CD14-positive monocyte (primary cell): ENCODE measurements at regions not wholly inside any gene's neighbourhood (a gene's known extent, or its start where the extent isn't known, plus 50 kb on each side); places are given as distances from the start of the nearest gene placed in this dataset.

ENCODE experiments used
- DNase-seq, 3 donors: peaks; one replicate each; pipeline ENCODE4 v3.0.0-alpha.2; 2011 to 2022
- H2AFZ ChIP-seq: 2 replicates; pipeline ENCODE4 v1.6.0; 2012; ENCODE audit warnings: mild to moderate bottlenecking, low read depth, low read length, inconsistent platforms; ENCODE audit not compliant: insufficient read depth, poor library complexity, severe bottlenecking
- H3K27ac ChIP-seq, 2 donors: 1 replicate in 1 of 2; 2 replicates in 1 of 2; pipeline ENCODE4 v1.5.1; 2012 to 2013; ENCODE audit warnings: low read length in 2 of 2, control low read depth in 1 of 2, inconsistent platforms in 1 of 2, low read depth in 1 of 2, mild to moderate bottlenecking in 1 of 2
- H3K27me3 ChIP-seq, 2 donors: one replicate each; pipeline versions ENCODE4 v1.6.0 to v1.6.1; 2011 to 2013; ENCODE audit warnings: low read length in 2 of 2; ENCODE audit not compliant: control insufficient read depth in 2 of 2, insufficient read depth in 2 of 2
- H3K36me3 ChIP-seq, 2 donors: replicated peaks in 1 of 2; 1 replicate in 1 of 2; 2 replicates in 1 of 2; pipeline versions ENCODE4 v1.5.1 to v1.6.1; 2012 to 2013; ENCODE audit warnings: low read length in 2 of 2, control low read depth in 1 of 2, inconsistent platforms in 1 of 2, mild to moderate bottlenecking in 1 of 2; ENCODE audit not compliant: insufficient read depth in 2 of 2, control insufficient read depth in 1 of 2
- H3K4me1 ChIP-seq, 2 donors: 1 replicate in 1 of 2; 2 replicates in 1 of 2; pipeline versions ENCODE4 v1.5.1 to v1.6.1; 2012 to 2013; ENCODE audit warnings: low read length in 2 of 2, control low read depth in 1 of 2, inconsistent platforms in 1 of 2, mild to moderate bottlenecking in 1 of 2, moderate library complexity in 1 of 2; ENCODE audit not compliant: insufficient read depth in 2 of 2, control insufficient read depth in 1 of 2
- H3K4me2 ChIP-seq: replicated peaks from 2 replicates; pipeline ENCODE3; 2012; ENCODE audit warnings: low read length, moderate library complexity, mild to moderate bottlenecking; ENCODE audit not compliant: poor library complexity, severe bottlenecking; ENCODE audit errors: extremely low read depth
- H3K4me3 ChIP-seq, 3 experiments: fragments of 200-600 bp in 1 of 3; sonication (generic) in 1 of 3; replicated peaks in 1 of 3; 1 replicate in 2 of 3; 2 replicates in 1 of 3; pipeline ENCODE4 v1.5.1; 2011 to 2013; ENCODE audit warnings: low read length in 3 of 3, mild to moderate bottlenecking in 3 of 3, control low read depth in 2 of 3, low read depth in 2 of 3, inconsistent platforms in 1 of 3, moderate library complexity in 1 of 3
- H3K79me2 ChIP-seq: 2 replicates; pipeline ENCODE4 v1.6.0; 2012; ENCODE audit warnings: mild to moderate bottlenecking, control low read depth, inconsistent platforms, low read length, moderate library complexity; ENCODE audit not compliant: insufficient read depth
- H3K9ac ChIP-seq: 2 replicates; pipeline ENCODE4 v1.6.0; 2017; ENCODE audit warnings: low read length, mild to moderate bottlenecking; ENCODE audit not compliant: insufficient read depth, poor library complexity, severe bottlenecking
- H3K9me3 ChIP-seq, 2 donors: replicated peaks in 1 of 2; 1 replicate in 1 of 2; 2 replicates in 1 of 2; pipeline versions ENCODE4 v1.5.1 to v1.6.1; 2012 to 2013; ENCODE audit warnings: low read length in 2 of 2, control low read depth in 1 of 2; ENCODE audit not compliant: control insufficient read depth in 1 of 2, insufficient read depth in 1 of 2
- H4K20me1 ChIP-seq: 2 replicates; pipeline ENCODE4 v1.6.0; 2012; ENCODE audit warnings: mild to moderate bottlenecking, low read length, control low read depth, moderate library complexity; ENCODE audit not compliant: insufficient read depth
- H3K27ac Mint-ChIP-seq, 7 donors: one replicate each; pipeline ENCODE4 v1.8.0; 2020; ENCODE audit warnings: mild to moderate bottlenecking in 7 of 7, mixed read lengths in 7 of 7, moderate library complexity in 6 of 7, inconsistent platforms in 2 of 7
- H3K27me3 Mint-ChIP-seq, 3 donors: one replicate each; pipeline ENCODE4 v1.8.0; 2021 to 2022; ENCODE audit warnings: low read depth in 3 of 3, mild to moderate bottlenecking in 3 of 3, mixed read lengths in 3 of 3, moderate library complexity in 3 of 3, inconsistent platforms in 1 of 3
- H3K36me3 Mint-ChIP-seq, 2 donors: one replicate each; pipeline ENCODE4 v1.8.0; 2020; ENCODE audit warnings: mixed read lengths in 2 of 2, inconsistent platforms in 1 of 2, mild to moderate bottlenecking in 1 of 2
- H3K4me1 Mint-ChIP-seq: one replicate; pipeline ENCODE4 v1.8.0; 2020; ENCODE audit warnings: mild to moderate bottlenecking, mixed read lengths
- H3K4me3 Mint-ChIP-seq, 2 donors: one replicate each; pipeline ENCODE4 v1.8.0; 2020; ENCODE audit warnings: mild to moderate bottlenecking in 2 of 2, mixed read lengths in 2 of 2, moderate library complexity in 1 of 2
- H3K9me3 Mint-ChIP-seq, 7 donors: one replicate each; pipeline ENCODE4 v1.8.0; 2020 to 2022; ENCODE audit warnings: mixed read lengths in 7 of 7, mild to moderate bottlenecking in 6 of 7, moderate library complexity in 6 of 7, inconsistent platforms in 2 of 7
- CTCF ChIP-seq: fragments of 200-600 bp; IDR thresholded peaks from one replicate; pipeline ENCODE4 v1.8.0; 2022; ENCODE audit warnings: antibody characterized with exemption, mild to moderate bottlenecking
- WGBS: methylation state at CpG from one replicate; pipeline ENCODE4 v1.1.5; 2013; ENCODE audit warnings: missing lambda C conversion rate; ENCODE audit not compliant: insufficient coverage; 5-methylcytosine and 5-hydroxymethylcytosine counted together
- intact Hi-C, 2 donors: fragments of 100-400 bp; cut with micrococcal nuclease; formaldehyde crosslinking; loops; one replicate each; pipeline versions ENCODE4 v1.15.0 to v1.15.1; 2023

- Mint-ChIP-seq H3K9me3 (peaks cover 0 to 5% (median 2%) of the 10 kb centered on the region in 7 donors), H3K27ac (no peak overlapping the region), H3K4me1 (no peaks in the 10 kb centered on the region), H3K27me3 (peaks cover 0 to 2% (median 0%) of the 10 kb centered on the region in 3 donors), H3K36me3 (no peaks in the 10 kb centered on the region), H3K4me3 (no peak overlapping the region)
- H3K4me1 ChIP-seq = no peaks in the 10 kb centered on the region
- H2AFZ ChIP-seq = no peak overlapping the region
- no peaks in the 10 kb centered on the region for H3K79me2 ChIP-seq
- no peak overlapping the region for H3K9ac ChIP-seq
- H3K27ac ChIP-seq = no peak overlapping the region
- DNase-seq = no peak
- intact Hi-C loops = no loop called here
- 63% methylated on average over 2 of the region's 3 CpGs for WGBS
- no peaks in the 10 kb centered on the region for H4K20me1 ChIP-seq
- H3K4me2 ChIP-seq = no peak overlapping the region
- peaks cover 0 to 3% of the 10 kb centered on the region in 2 donors for H3K9me3 ChIP-seq
- TF ChIP-seq CTCF = no peak
- no peaks in the 10 kb centered on the region for H3K27me3 ChIP-seq
- H3K36me3 ChIP-seq = no peaks in the 10 kb centered on the region
- H3K4me3 ChIP-seq = no peak overlapping the region
These were observed 1060.1 kb downstream of the ADGRL3 start for GRCh38 chr4:62260254-62260653.

- no peaks in the 10 kb centered on the region for H4K20me1 ChIP-seq
- intact Hi-C loops = no loop called here
- H2AFZ ChIP-seq = no peak overlapping the region
- H3K4me1 ChIP-seq = no peaks in the 10 kb centered on the region
- no peak overlapping the region for H3K4me3 Mint-ChIP-seq
- no peak for TF ChIP-seq CTCF
- H3K27me3 Mint-ChIP-seq = no peaks in the 10 kb centered on the region
- no peak overlapping the region for H3K27ac Mint-ChIP-seq
- H3K27ac ChIP-seq = no peak overlapping the region
- H3K9me3 Mint-ChIP-seq = peaks cover 0 to 8% (median 3%) of the 10 kb centered on the region in 7 donors
- H3K79me2 ChIP-seq = no peaks in the 10 kb centered on the region
- no peaks in the 10 kb centered on the region for H3K4me1 Mint-ChIP-seq
- no peaks in the 10 kb centered on the region for H3K36me3 Mint-ChIP-seq
- no peak overlapping the region for H3K4me2 ChIP-seq
- no peaks in the 10 kb centered on the region for H3K27me3 ChIP-seq
- no peak overlapping the region for H3K9ac ChIP-seq
- no peak overlapping the region for H3K4me3 ChIP-seq
- H3K9me3 ChIP-seq = peaks cover 0 to 3% of the 10 kb centered on the region in 2 donors
- DNase-seq = no peak
- no peaks in the 10 kb centered on the region for H3K36me3 ChIP-seq
These were observed 1056.4 kb downstream of the ADGRL3 start for GRCh38 chr4:62256479-62256878.
